ENCODE measurements at regions not wholly inside any gene's neighbourhood (a gene's known extent, or its start where the extent isn't known, plus 50 kb on each side); places are given as distances from the start of the nearest gene placed in this dataset.
"Not testable (repeated sequence)": the region's sequence is repeated elsewhere in the genome, so short reads cannot be mapped to it uniquely, and the experiment has no call there.

GRCh38 chr5:23451156-23451555, 56.3 kb upstream of the PRDM9 start:
- Histone ChIP-seq H3K27ac (ENCODE audit: low read length) (no peak overlapping the region), H3K27me3 (ENCODE audit: control insufficient read depth in 1 of 2, insufficient read depth in 2 of 2, low read length in 2 of 2) (no peaks in the 10 kb centered on the region), H3K4me1 (ENCODE audit: control insufficient read depth, insufficient read depth, low read length) (no peaks in the 10 kb centered on the region), H3K9ac (ENCODE audit: low read length in 2 of 2) (no peak overlapping the region), H3K9me3 (ENCODE audit: control insufficient read depth in 2 of 2, low read length in 2 of 2) (no peaks in the 10 kb centered on the region), H3K4me3 (ENCODE audit: low read length in 2 of 2) (no peak overlapping the region), H3K36me3 (ENCODE audit: control insufficient read depth in 2 of 2, insufficient read depth in 2 of 2, low read length in 2 of 2) (no peaks in the 10 kb centered on the region)

DNA sequence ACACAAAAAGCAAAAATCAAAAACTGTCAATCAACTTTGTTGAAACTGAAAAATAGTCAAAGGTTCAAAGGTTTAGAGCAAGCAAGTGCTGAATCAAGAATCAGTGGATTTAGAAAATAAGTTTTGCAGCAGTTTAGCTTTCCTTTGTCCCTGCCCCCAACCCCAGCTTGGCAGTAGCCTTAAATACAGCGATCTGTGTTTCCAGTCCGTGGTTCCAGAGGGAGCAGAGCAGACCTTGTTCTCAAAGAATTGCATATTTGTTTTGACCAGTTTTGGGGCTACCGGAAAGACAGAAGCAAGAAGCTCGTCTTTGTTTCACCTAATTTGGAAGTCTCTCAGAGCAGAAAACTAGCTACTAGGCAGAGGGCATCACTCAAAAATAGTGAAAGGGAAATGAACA, 57.2 kb upstream of the PRDM9 start:
- Histone ChIP-seq H3K27ac (ENCODE audit: low read length) (no peak overlapping the region), H3K9me3 (ENCODE audit: control insufficient read depth in 2 of 2, low read length in 2 of 2) (no peaks in the 10 kb centered on the region), H3K4me1 (ENCODE audit: control insufficient read depth, insufficient read depth, low read length) (no peaks in the 10 kb centered on the region), H3K27me3 (ENCODE audit: control insufficient read depth in 1 of 2, insufficient read depth in 2 of 2, low read length in 2 of 2) (no peaks in the 10 kb centered on the region), H3K9ac (ENCODE audit: low read length in 2 of 2) (no peak overlapping the region), H3K36me3 (ENCODE audit: control insufficient read depth in 2 of 2, insufficient read depth in 2 of 2, low read length in 2 of 2) (no peaks in the 10 kb centered on the region), H3K4me3 (ENCODE audit: low read length in 2 of 2) (no peak overlapping the region)

DNA sequence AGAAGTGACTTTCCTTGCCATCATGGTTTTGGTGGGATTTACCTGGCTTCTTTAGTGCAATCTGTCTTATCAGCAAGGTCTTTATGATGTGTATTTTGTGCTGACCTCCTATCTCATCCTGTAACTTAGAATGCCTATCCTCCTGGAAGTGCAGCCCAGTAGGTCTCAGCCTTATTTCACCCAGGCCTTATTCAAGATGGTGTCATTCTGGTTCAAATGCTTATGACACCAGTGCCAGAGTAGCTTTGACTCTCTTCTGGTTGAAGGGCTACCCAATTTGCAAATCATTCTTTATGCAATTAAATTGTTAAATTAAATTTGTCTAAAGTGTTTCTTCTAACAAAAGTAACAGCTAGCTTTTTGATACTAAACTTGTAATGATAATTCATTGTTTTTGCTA, 58.8 kb upstream of the PRDM9 start:
- no peaks in the 10 kb centered on the region for H3K27me3 ChIP-seq (ENCODE audit: control insufficient read depth in 1 of 2, insufficient read depth in 2 of 2, low read length in 2 of 2)
- H3K4me1 ChIP-seq (ENCODE audit: control insufficient read depth, insufficient read depth, low read length) = no peaks in the 10 kb centered on the region
- no peaks in the 10 kb centered on the region for H3K36me3 ChIP-seq (ENCODE audit: control insufficient read depth in 2 of 2, insufficient read depth in 2 of 2, low read length in 2 of 2)
- no peaks in the 10 kb centered on the region for H3K9me3 ChIP-seq (ENCODE audit: control insufficient read depth in 2 of 2, low read length in 2 of 2)
- H3K4me3 ChIP-seq (ENCODE audit: low read length in 2 of 2) = no peak overlapping the region
- no peak overlapping the region for H3K27ac ChIP-seq (ENCODE audit: low read length)
- no peak overlapping the region for H3K9ac ChIP-seq (ENCODE audit: low read length in 2 of 2)

- Histone ChIP-seq H3K4me3 (ENCODE audit: low read length in 2 of 2) (no peak overlapping the region), H3K9ac (ENCODE audit: low read length in 2 of 2) (no peak overlapping the region), H3K27me3 (ENCODE audit: control insufficient read depth in 1 of 2, insufficient read depth in 2 of 2, low read length in 2 of 2) (no peaks in the 10 kb centered on the region), H3K36me3 (ENCODE audit: control insufficient read depth in 2 of 2, insufficient read depth in 2 of 2, low read length in 2 of 2) (no peaks in the 10 kb centered on the region), H3K9me3 (ENCODE audit: control insufficient read depth in 2 of 2, low read length in 2 of 2) (no peaks in the 10 kb centered on the region), H3K27ac (ENCODE audit: low read length) (no peak overlapping the region), H3K4me1 (ENCODE audit: control insufficient read depth, insufficient read depth, low read length) (no peaks in the 10 kb centered on the region)
Observed at GRCh38 chr5:23446424-23446823, 61.0 kb upstream of the PRDM9 start.

DNA sequence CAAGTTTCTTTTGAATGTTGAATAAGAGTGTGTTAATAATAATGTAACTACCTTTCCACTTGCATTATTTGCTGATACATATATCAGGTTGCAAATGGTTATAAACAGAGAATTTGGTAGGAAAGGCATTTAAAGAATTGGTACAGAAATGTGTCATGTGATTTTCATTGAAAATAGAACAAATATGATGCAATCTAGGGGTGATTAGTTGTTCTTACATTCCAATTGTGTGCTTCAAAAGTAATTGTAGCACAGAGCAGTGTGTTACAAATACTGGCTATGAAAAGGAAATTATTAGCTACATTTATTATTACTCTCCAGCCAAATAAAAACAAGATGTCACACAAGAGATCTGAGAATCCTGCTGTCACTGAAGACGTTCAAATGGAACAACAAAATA, 61.8 kb upstream of the PRDM9 start:
- H3K4me3 ChIP-seq (ENCODE audit: low read length in 2 of 2) = no peak overlapping the region
- no peaks in the 10 kb centered on the region for H3K4me1 ChIP-seq (ENCODE audit: control insufficient read depth, insufficient read depth, low read length)
- H3K9me3 ChIP-seq (ENCODE audit: control insufficient read depth in 2 of 2, low read length in 2 of 2) = no peaks in the 10 kb centered on the region
- H3K9ac ChIP-seq (ENCODE audit: low read length in 2 of 2) = no peak overlapping the region
- no peaks in the 10 kb centered on the region for H3K27me3 ChIP-seq (ENCODE audit: control insufficient read depth in 1 of 2, insufficient read depth in 2 of 2, low read length in 2 of 2)
- H3K36me3 ChIP-seq (ENCODE audit: control insufficient read depth in 2 of 2, insufficient read depth in 2 of 2, low read length in 2 of 2) = no peaks in the 10 kb centered on the region
- H3K27ac ChIP-seq (ENCODE audit: low read length) = no peak overlapping the region

DNA sequence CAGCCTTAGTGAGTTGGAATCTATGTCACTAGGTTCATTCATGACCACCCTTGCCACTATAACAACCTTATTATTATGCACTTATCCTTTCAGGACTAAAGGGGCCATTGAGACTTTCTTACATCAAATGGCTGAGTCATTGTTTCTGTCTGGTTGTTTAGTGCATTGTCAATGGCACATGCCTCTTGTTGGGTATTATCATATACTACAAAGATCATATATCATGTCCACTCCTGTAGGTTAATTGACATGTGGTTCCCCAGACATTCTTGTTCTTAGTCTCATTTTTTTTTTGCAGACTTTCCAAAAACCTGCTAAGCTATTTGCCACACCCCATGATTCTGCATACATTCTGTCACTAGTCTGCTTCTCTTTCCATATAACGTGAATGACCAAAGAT, 66.7 kb upstream of the PRDM9 start:
- H3K9ac ChIP-seq (ENCODE audit: low read length in 2 of 2) = no peak overlapping the region
- H3K9me3 ChIP-seq (ENCODE audit: control insufficient read depth in 2 of 2, low read length in 2 of 2) = no peaks in the 10 kb centered on the region
- no peak overlapping the region for H3K4me3 ChIP-seq (ENCODE audit: low read length in 2 of 2)
- no peaks in the 10 kb centered on the region for H3K36me3 ChIP-seq (ENCODE audit: control insufficient read depth in 2 of 2, insufficient read depth in 2 of 2, low read length in 2 of 2)
- H3K27me3 ChIP-seq (ENCODE audit: control insufficient read depth in 1 of 2, insufficient read depth in 2 of 2, low read length in 2 of 2) = no peaks in the 10 kb centered on the region
- no peaks in the 10 kb centered on the region for H3K4me1 ChIP-seq (ENCODE audit: control insufficient read depth, insufficient read depth, low read length)
- H3K27ac ChIP-seq (ENCODE audit: low read length) = no peak overlapping the region

GRCh38 chr5:23437011-23437410, 70.4 kb upstream of the PRDM9 start:
- no peaks in the 10 kb centered on the region for H3K9me3 ChIP-seq (ENCODE audit: control insufficient read depth in 2 of 2, low read length in 2 of 2)
- no peak overlapping the region for H3K9ac ChIP-seq (ENCODE audit: low read length in 2 of 2)
- no peak overlapping the region for H3K4me3 ChIP-seq (ENCODE audit: low read length in 2 of 2)
- no peak overlapping the region for H3K27ac ChIP-seq (ENCODE audit: low read length)
- no peaks in the 10 kb centered on the region for H3K4me1 ChIP-seq (ENCODE audit: control insufficient read depth, insufficient read depth, low read length)
- no peaks in the 10 kb centered on the region for H3K36me3 ChIP-seq (ENCODE audit: control insufficient read depth in 2 of 2, insufficient read depth in 2 of 2, low read length in 2 of 2)
- H3K27me3 ChIP-seq (ENCODE audit: control insufficient read depth in 1 of 2, insufficient read depth in 2 of 2, low read length in 2 of 2) = no peaks in the 10 kb centered on the region

- no peak overlapping the region for H3K9ac ChIP-seq (ENCODE audit: low read length in 2 of 2)
- H3K4me1 ChIP-seq (ENCODE audit: control insufficient read depth, insufficient read depth, low read length) = no peaks in the 10 kb centered on the region
- H3K4me3 ChIP-seq (ENCODE audit: low read length in 2 of 2) = no peak overlapping the region
- no peak overlapping the region for H3K27ac ChIP-seq (ENCODE audit: low read length)
- H3K27me3 ChIP-seq (ENCODE audit: control insufficient read depth in 1 of 2, insufficient read depth in 2 of 2, low read length in 2 of 2) = no peaks in the 10 kb centered on the region
- H3K36me3 ChIP-seq (ENCODE audit: control insufficient read depth in 2 of 2, insufficient read depth in 2 of 2, low read length in 2 of 2) = no peaks in the 10 kb centered on the region
- no peaks in the 10 kb centered on the region for H3K9me3 ChIP-seq (ENCODE audit: control insufficient read depth in 2 of 2, low read length in 2 of 2)
Observed at GRCh38 chr5:23433534-23434315, 73.7 kb upstream of the PRDM9 start.

DNA sequence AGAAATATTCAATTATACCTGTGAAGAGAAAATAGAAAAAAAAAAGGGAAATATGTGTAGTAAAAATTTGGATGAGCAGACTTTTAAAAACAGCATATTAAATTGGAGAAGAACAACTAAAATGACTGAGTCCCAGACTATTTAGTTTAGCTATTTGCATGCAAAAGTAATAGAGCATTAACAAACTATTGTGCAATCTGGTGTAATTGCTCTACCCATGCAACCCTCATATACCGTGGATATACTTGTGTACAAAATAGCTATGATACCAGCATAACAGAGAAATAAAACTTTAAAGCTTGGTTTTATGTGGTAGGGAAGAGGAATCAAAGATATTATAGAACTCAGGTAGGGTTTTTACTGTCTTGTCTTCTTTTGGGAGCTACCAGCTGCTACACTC, 78.7 kb upstream of the PRDM9 start:
- Histone ChIP-seq H3K9ac (ENCODE audit: low read length in 2 of 2) (no peak overlapping the region), H3K4me1 (ENCODE audit: control insufficient read depth, insufficient read depth, low read length) (no peaks in the 10 kb centered on the region), H3K27me3 (ENCODE audit: control insufficient read depth in 1 of 2, insufficient read depth in 2 of 2, low read length in 2 of 2) (no peaks in the 10 kb centered on the region), H3K4me3 (ENCODE audit: low read length in 2 of 2) (no peak overlapping the region), H3K9me3 (ENCODE audit: control insufficient read depth in 2 of 2, low read length in 2 of 2) (no peaks in the 10 kb centered on the region), H3K36me3 (ENCODE audit: control insufficient read depth in 2 of 2, insufficient read depth in 2 of 2, low read length in 2 of 2) (no peaks in the 10 kb centered on the region), H3K27ac (ENCODE audit: low read length) (no peak overlapping the region)

GRCh38 chr5:23420214-23420613, 87.2 kb upstream of the PRDM9 start:
- H3K27me3 ChIP-seq (ENCODE audit: control insufficient read depth in 1 of 2, insufficient read depth in 2 of 2, low read length in 2 of 2); H3K36me3 ChIP-seq (ENCODE audit: control insufficient read depth in 2 of 2, insufficient read depth in 2 of 2, low read length in 2 of 2); H3K4me3 ChIP-seq (ENCODE audit: low read length in 2 of 2); H3K4me1 ChIP-seq (ENCODE audit: control insufficient read depth, insufficient read depth, low read length); H3K27ac ChIP-seq (ENCODE audit: low read length); H3K9me3 ChIP-seq (ENCODE audit: control insufficient read depth in 2 of 2, low read length in 2 of 2); H3K9ac ChIP-seq (ENCODE audit: low read length in 2 of 2): not testable (repeated sequence)

DNA sequence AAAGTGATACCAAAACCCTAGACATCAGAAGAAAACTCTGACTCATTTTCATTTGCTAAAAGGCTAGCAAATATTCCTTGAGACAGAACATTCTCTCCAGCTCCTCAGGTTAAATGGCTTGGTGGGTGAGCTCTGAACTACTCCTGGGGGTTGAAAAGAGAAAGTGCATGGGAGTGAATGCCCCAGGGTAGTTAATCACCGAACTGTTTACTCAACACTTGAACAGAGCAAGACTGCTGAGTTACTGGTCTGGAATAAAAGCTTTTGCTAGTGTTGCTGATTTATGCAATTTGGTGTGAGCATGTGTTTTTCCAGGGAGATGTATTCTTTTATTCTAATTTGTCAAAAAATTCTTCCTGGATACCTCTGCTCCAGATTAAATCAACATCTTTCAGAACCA, 88.3 kb upstream of the PRDM9 start:
- H3K27me3 ChIP-seq (ENCODE audit: control insufficient read depth in 1 of 2, insufficient read depth in 2 of 2, low read length in 2 of 2) = no peaks in the 10 kb centered on the region
- no peak overlapping the region for H3K9ac ChIP-seq (ENCODE audit: low read length in 2 of 2)
- no peak overlapping the region for H3K27ac ChIP-seq (ENCODE audit: low read length)
- no peaks in the 10 kb centered on the region for H3K9me3 ChIP-seq (ENCODE audit: control insufficient read depth in 2 of 2, low read length in 2 of 2)
- H3K4me1 ChIP-seq (ENCODE audit: control insufficient read depth, insufficient read depth, low read length) = no peaks in the 10 kb centered on the region
- H3K4me3 ChIP-seq (ENCODE audit: low read length in 2 of 2) = no peak overlapping the region
- H3K36me3 ChIP-seq (ENCODE audit: control insufficient read depth in 2 of 2, insufficient read depth in 2 of 2, low read length in 2 of 2) = no peaks in the 10 kb centered on the region

All from stomach smooth muscle (tissue), 2 donors.